ENCODE measurements at regions not wholly inside any gene's neighbourhood (a gene's known extent, or its start where the extent isn't known, plus 50 kb on each side); places are given as distances from the start of the nearest gene placed in this dataset.
A peak's percentile ranks its signal among the peaks of the same experiment; 100 is the strongest.

DNA sequence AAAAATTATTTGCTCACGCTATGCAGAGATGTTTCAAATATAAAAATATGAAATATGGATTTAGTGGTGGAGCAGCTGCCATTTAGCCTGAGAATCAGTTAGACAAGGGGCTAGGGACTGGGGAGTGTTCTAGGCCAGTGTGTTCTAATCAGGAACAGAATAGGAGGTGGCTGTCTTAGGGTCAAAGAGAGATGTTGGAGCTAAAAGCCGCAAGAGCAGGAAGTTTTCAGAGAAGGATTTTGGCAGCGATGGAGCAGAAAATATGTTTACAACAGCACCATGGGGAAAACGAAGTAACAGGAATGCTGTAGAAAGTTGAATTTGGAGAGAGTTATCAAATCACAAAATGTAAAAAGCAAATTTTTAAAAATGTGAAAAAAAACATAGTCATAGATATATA, 314.0 kb upstream of the SEMA3A start:
- TF ChIP-seq POLR2A (IDR thresholded peaks at IDR 0.05; ENCODE audit: low read length) = no peak
- no peak for TF ChIP-seq GATA1 (IDR thresholded peaks at IDR 0.05; ENCODE audit: low read depth, low read length)
- DNase-seq = no peak

DNA sequence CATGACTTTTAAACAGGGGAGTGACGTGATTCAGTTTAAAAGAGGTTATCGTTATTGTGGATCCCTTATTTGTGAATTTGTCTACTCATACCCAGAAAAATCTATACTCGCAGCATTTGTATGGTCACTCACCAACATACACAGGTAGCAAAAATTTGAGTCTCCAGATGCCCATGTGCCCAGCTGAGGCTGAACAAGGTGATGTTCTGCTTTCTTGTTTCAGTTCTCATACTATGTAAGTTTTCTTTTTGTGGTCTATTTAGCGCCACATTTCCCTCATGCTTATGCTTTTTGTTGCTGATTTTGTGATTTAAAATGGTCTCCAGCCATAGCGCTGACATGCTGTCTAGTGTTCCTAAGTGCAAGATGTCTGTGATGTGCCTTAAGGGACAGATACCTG, 312.9 kb upstream of the SEMA3A start:
- no peak for DNase-seq

DNA sequence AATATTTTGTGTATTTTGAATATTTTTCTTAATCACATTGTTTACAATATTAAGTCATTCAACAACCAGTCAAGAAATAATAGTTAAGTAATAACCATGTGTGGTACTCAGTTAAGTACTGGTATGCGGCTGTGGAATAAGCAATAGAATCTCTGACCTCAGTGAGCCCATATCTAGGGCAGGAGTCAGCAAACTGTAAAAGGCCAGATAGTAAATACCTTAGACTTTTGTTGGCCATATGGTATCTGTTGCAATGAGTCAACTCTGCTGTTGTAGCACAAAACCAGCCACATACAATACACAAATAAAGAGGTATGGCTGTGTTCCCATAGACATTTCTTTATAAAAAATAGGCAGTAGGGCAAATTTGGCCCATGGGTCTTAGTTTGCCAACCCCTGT, 311.6 kb upstream of the SEMA3A start:
- no peak for TF ChIP-seq GATA1 (IDR thresholded peaks at IDR 0.05; ENCODE audit: low read depth, low read length)
- TF ChIP-seq POLR2A (IDR thresholded peaks at IDR 0.05; ENCODE audit: low read length) = no peak
- no peak for DNase-seq

More for the DNA sequence above, 312.9 kb upstream of the SEMA3A start:
- TF ChIP-seq POLR2A (IDR thresholded peaks at IDR 0.05; ENCODE audit: low read length) (no peak), GATA1 (IDR thresholded peaks at IDR 0.05; ENCODE audit: low read depth, low read length) (no peak)

DNA sequence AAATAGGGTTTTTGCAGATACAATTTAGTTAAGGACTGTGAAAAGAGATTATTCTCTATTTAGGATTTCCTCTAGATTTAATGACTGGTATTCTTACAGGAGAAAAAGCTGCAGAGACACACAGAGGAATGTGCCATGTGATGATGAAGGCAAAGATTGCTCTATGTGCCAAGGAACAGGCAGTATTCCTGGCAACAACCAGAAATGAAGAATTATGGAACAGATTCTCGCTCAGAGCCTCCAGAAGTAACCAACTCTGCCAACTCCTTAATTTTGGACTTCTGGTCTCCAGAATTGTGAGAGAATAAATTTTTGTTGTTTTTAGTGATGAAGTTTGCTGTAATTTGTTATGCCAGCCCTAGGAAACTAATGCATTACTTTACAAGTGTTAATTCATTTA, 307.6 kb upstream of the SEMA3A start:
- TF ChIP-seq GATA1 (IDR thresholded peaks at IDR 0.05; ENCODE audit: low read depth, low read length) (no peak), POLR2A (IDR thresholded peaks at IDR 0.05; ENCODE audit: low read length) (no peak)
- DNase-seq = no peak

DNA sequence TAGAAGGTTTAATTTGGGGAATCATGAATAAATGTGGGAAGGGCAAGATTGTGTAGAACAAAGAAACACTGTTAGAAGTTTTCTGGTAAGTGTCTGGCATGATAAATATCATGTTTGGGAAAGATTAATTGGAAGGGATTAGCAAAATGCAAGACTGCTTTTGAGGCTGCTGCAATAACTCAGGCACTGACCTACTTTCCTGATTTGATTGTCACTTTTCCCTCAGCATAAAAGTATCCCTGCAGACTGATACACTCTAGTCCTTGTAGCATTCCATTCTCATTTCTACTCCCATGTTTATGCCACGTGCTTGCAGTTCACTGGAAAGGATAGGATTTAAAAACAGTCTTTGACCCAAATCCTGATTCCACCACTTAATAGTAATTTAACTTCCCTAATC, 303.3 kb upstream of the SEMA3A start:
- no peak for TF ChIP-seq GATA1 (IDR thresholded peaks at IDR 0.05; ENCODE audit: low read depth, low read length)
- DNase-seq = no peak

DNA sequence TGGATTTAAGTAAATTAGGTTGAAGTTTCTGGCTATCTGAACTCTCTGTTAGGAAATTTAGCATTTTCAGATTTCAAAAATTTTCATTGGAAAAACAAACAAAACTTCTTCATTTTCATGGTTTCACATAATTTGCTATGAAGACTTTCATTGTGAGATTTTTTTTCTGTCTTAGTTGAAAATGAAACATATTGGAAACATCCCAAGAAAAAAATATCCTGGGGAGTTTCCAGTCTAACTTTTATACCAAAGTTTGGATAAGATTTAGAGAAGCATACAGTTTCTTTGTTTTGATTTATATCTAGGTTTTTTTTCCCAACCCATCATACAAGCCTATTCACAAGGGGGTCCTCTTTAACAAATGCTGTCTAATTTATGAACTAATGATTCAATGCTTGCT, 300.5 kb upstream of the SEMA3A start:
- no peak for DNase-seq
- TF ChIP-seq POLR2A (IDR thresholded peaks at IDR 0.05; ENCODE audit: low read length) (no peak), GATA1 (IDR thresholded peaks at IDR 0.05; ENCODE audit: low read depth, low read length) (no peak)

DNA sequence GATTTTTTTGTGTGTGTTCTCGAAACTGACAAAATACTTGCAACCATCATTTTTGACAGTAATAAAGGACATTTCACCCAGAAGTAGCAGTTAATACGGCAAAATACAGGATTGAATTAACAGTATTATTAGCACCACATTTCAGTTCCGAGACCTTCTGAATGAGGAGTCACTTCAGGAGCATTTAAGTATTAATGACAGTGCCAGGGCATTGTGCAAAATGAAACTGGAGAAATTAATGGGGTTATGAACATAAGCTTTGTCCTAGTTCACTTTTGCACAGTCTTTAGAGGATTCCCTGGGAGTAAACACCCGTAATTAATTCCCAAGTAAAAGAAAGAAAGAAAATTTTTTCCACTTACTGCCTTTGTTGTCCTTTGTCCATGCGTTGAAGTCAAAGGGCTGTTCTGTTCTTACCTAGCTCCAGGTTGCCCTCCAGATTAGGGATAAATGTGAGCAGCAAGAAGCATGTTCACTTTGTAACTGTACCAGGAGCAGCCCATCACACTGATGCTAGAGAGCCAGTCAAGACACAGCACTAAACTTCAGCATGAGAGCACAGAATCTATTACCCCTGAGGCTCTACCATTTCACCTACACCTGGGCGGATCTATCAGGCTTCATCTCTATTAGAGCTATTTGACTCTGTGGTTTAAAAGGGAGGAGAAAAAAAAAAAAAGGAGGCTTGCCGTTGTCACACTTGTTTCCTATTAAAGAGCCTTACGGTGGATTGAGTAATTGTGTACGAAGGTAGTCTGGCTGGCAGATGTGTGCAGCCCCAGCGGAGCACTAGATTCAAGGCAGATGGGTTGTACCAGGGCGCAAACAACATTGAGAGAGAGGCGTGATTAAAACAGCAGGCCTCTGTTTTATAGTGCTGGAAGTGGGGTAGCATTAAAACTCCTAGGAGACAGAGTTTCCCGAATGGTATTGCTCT, 297.8 kb upstream of the SEMA3A start:
- no peak for DNase-seq
- no peak for TF ChIP-seq POLR2A (IDR thresholded peaks at IDR 0.05; ENCODE audit: low read length)

DNA sequence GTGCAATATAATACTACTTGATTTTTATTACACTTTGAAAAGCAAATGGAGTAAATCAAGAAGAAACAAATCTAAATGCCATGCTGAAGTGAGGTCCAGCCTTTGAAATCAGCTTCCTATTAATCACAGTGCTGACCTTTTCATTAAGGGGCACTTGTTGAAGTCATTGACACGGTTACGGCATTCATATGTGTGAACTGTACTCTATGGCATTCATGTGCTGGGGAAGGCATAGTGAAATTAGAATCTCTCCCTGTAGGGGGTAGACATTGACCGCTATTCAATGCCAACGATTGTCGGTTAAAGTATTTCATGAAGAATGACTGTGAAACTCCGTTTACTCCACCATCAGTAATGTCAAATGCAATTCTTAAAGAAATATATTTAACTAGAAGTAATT, 296.1 kb upstream of the SEMA3A start:
- TF ChIP-seq POLR2A (IDR thresholded peaks at IDR 0.05; ENCODE audit: low read length) = no peak
- TF ChIP-seq GATA1 (IDR thresholded peaks at IDR 0.05; ENCODE audit: low read depth, low read length) = no peak
- DNase-seq = peak in 1 of 2 experiments; percentile 0

DNA sequence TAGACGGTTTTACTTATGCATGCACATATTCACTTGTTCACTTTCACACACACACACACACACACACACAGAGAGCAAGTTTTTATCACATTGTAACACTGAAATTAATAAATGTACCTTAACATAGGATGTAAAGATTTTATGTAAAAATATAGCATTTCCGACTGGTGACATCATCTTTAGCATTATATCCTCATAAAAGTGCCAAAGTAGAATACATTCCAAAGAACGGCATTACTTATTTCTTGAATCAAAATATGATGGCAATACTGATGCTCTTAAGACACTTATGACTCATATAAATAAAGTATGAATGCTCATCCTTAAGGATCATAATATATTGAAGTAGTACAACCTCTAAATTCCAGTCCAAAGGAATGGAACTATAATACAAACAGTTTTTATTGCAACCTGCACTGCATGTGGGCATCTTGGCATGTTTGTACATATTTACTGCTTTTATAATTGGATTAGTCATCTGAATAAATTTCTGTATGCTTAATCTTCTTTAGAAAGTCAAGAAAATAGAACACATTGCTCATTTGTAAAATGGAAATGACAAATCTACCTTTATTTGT, 290.0 kb upstream of the SEMA3A start:
- no peak for TF ChIP-seq POLR2A (IDR thresholded peaks at IDR 0.05; ENCODE audit: low read length)
- no peak for TF ChIP-seq GATA1 (IDR thresholded peaks at IDR 0.05; ENCODE audit: low read depth, low read length)
- DNase-seq = no peak

DNA sequence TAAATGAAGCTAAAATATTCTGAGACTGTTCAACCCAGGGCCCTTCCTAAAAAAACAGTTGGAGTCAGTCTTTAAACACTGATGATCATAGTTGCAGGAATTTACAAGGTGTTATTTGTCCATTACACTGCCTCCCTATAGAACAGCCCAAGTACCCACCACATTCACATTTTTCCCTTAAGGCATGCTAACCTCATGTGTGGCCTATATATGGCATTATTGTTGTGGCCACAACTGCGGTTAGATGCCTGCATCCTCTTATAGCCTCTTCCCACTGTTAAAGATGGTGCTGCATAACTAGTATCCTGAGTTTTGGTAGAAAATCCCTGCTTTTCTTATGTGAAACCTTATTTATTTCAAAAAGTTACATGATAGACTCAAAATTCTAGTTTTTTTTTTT, 287.9 kb upstream of the SEMA3A start:
- DNase-seq = no peak
- no peak for TF ChIP-seq POLR2A (IDR thresholded peaks at IDR 0.05; ENCODE audit: low read length)
- TF ChIP-seq GATA1 (IDR thresholded peaks at IDR 0.05; ENCODE audit: low read depth, low read length) = no peak

DNA sequence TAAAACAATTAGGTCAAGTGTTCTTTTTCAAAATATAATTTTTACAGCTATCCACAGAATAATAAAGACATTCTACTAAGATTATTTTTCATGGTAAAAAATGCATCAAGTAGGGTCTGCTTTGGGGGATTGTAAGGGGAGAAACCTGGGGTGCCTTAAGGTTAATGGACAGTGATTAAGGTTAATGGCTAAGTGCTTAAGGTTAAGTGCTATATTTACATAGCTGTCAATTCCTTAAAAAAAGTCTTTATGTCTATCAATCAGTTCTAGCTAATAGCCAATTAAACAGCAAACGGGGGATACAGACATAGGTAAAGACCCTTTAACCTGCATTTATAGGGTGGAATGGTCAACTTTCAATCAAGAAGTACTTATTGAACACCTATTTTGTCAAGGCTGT, 284.5 kb upstream of the SEMA3A start:
- no peak for TF ChIP-seq GATA1 (IDR thresholded peaks at IDR 0.05; ENCODE audit: low read depth, low read length)
- no peak for TF ChIP-seq POLR2A (IDR thresholded peaks at IDR 0.05; ENCODE audit: low read length)
- no peak for DNase-seq

DNA sequence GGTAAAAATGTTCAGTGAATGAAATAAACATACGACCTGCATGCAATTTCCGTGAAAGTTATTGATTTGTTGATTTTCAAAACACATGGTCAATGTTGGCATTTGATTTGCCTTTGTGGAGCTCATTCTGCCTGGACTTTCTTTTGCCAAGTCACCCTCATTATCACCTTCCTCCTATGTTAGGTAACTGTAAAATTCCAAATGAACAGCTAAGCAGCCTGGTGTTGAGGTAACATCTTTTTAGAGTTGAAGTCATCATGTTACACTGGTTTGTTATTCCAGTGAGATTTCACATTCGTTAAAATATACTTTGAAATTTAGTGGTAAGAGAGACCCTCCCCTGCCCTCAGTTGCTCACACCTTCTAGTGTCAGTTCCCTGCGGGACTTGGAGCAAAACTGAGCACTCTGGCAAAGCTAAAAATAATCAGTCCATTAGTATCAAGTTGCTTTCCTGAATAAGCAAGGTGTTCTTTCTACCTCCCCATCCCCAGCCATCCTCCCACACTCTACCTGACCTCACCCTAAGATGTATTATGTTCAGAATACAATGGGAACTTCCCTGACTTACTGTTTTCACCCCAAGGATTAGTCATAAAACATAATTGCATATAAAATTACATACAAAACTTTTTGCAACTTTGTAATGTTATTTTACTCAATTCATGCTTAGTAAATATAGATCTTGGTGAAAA, 283.3 kb upstream of the SEMA3A start:
- no peak for DNase-seq
- no peak for TF ChIP-seq GATA1 (IDR thresholded peaks at IDR 0.05; ENCODE audit: low read depth, low read length)
- no peak for TF ChIP-seq POLR2A (IDR thresholded peaks at IDR 0.05; ENCODE audit: low read length)

DNA sequence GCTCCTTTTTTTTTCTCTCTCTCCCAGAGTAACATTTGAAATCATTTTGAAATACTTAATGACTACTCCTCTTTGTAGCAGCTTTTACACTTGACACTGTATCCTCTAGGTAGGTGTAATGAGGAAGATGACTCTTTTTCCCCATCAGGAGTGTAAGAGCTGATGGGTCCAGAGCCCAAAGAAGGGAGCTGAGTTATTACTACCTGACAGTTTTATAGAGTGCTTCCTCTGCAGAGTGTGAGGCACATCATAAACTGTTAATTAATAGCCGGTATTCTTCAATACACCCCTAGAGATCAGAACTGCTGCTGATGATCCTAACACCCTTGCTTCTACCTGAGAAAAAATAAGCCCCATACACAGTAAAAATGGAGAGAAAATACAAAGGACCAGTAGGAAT, 279.8 kb upstream of the SEMA3A start:
- TF ChIP-seq GATA1 (IDR thresholded peaks at IDR 0.05; ENCODE audit: low read depth, low read length) = no peak
- TF ChIP-seq POLR2A (IDR thresholded peaks at IDR 0.05; ENCODE audit: low read length) = no peak

DNA sequence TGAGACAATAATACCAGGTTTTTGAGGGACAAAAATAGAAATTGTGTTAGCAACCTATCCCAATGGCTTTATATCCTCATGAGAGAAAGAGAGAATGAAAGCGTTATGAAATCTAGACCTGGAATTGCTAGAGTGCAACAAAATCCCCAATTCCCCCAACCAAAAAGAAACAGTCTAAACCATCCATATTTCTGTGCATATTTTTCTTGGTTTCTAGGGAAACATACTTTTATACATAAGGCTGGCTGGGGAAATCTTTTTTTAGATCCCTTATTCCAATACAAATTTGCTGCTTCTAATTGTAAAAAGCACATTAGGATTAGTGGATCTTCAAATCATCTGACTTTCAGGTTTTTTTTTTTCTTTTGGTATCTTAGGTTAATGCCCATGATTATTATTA, 277.0 kb upstream of the SEMA3A start:
- DNase-seq = no peak
- TF ChIP-seq POLR2A (IDR thresholded peaks at IDR 0.05; ENCODE audit: low read length) = no peak
- TF ChIP-seq GATA1 (IDR thresholded peaks at IDR 0.05; ENCODE audit: low read depth, low read length) = no peak

More for the DNA sequence above, 279.8 kb upstream of the SEMA3A start:
- no peak for DNase-seq
